CD4-positive, alpha-beta T cell (primary cell): ENCODE measurements at regions not wholly inside any gene's neighbourhood (a gene's known extent, or its start where the extent isn't known, plus 50 kb on each side); places are given as distances from the start of the nearest gene placed in this dataset.

Experiments
- ATAC-seq: fragments of 200-7000 bp; cut with Tn5 transposase; one replicate; pipeline ENCODE4 v1.10.0; 2022; ENCODE audit warnings: mild to moderate bottlenecking; ENCODE audit not compliant: poor library complexity
- CTCF ChIA-PET: fragments of 350-600 bp; sonication (Branson Sonifier 250); formaldehyde crosslinking; loops from one replicate; lab custom pipeline; 2021; ENCODE audit warnings: antibody characterized with exemption, inconsistent platforms; lab: Charles Lee
- POLR2A ChIA-PET: fragments of 350-600 bp; sonication (Branson Sonifier 250); formaldehyde crosslinking; loops from one replicate; lab custom pipeline; 2021; ENCODE audit warnings: antibody characterized with exemption, inconsistent platforms; lab: Charles Lee
- DNase-seq, 14 experiments: peaks; one replicate each; pipeline ENCODE4 v3.0.0-alpha.2; 2013 to 2020; ENCODE audit warnings: mixed read lengths in 2 of 14
- H3K27ac ChIP-seq, 2 donors: one replicate each; pipeline versions ENCODE4 v1.5.1 to v1.7.0; 2013; ENCODE audit warnings: low read length in 2 of 2, low read depth in 1 of 2, mild to moderate bottlenecking in 1 of 2
- H3K27me3 ChIP-seq, 2 experiments: 1 replicate in 1 of 2; 2 replicates in 1 of 2; pipeline versions ENCODE4 v1.6.1 to v1.7.0; 2013; ENCODE audit warnings: low read length in 2 of 2, control low read depth in 1 of 2, mild to moderate bottlenecking in 1 of 2, moderate library complexity in 1 of 2; ENCODE audit not compliant: insufficient read depth in 2 of 2, control insufficient read depth in 1 of 2
- H3K36me3 ChIP-seq: one replicate; pipeline ENCODE4 v1.6.1; 2013; ENCODE audit warnings: low read length, control low read depth; ENCODE audit not compliant: insufficient read depth
- H3K4me1 ChIP-seq: one replicate; pipeline ENCODE4 v1.6.1; 2013; ENCODE audit warnings: low read length, control low read depth; ENCODE audit not compliant: insufficient read depth
- H3K4me3 ChIP-seq: one replicate; pipeline ENCODE4 v1.5.1; 2013; ENCODE audit warnings: mild to moderate bottlenecking, low read length, moderate library complexity
- H3K9me3 ChIP-seq, 2 experiments: 1 replicate in 1 of 2; 2 replicates in 1 of 2; pipeline versions ENCODE4 v1.6.1 to v1.7.0; 2013; ENCODE audit warnings: low read length in 2 of 2, mild to moderate bottlenecking in 2 of 2, control low read depth in 1 of 2, moderate library complexity in 1 of 2; ENCODE audit not compliant: control insufficient read depth in 1 of 2, insufficient read depth in 1 of 2
- H3K27ac Mint-ChIP-seq: one replicate; pipeline ENCODE4 v1.8.0; 2020; ENCODE audit warnings: mixed read lengths
- H3K27me3 Mint-ChIP-seq: one replicate; pipeline ENCODE4 v1.8.0; 2021; ENCODE audit warnings: mixed read lengths
- H3K36me3 Mint-ChIP-seq: one replicate; pipeline ENCODE4 v1.8.0; 2021; ENCODE audit warnings: low read depth, mixed read lengths
- H3K4me1 Mint-ChIP-seq: one replicate; pipeline ENCODE4 v1.8.0; 2021; ENCODE audit warnings: low read depth, mixed read lengths
- H3K4me3 Mint-ChIP-seq: one replicate; pipeline ENCODE4 v1.8.0; 2020; ENCODE audit warnings: mild to moderate bottlenecking, mixed read lengths
- H3K9me3 Mint-ChIP-seq: one replicate; pipeline ENCODE4 v1.8.0; 2020; ENCODE audit warnings: mixed read lengths
- intact Hi-C, 2 experiments: fragments of 100-400 bp; cut with DNase I in 1 of 2; cut with micrococcal nuclease in 1 of 2; formaldehyde crosslinking; loops; one replicate each; pipeline versions ENCODE4 v1.15.1 to v1.9.0; 2023 to 2025; cut with DNase I, micrococcal nuclease
- TF ChIP-seq, protein P1 (sequence below): fragments of 200-600 bp; IDR thresholded peaks from one replicate; pipeline ENCODE4 v1.8.0; 2022; ENCODE audit warnings: antibody characterized with exemption, mild to moderate bottlenecking

DNA sequence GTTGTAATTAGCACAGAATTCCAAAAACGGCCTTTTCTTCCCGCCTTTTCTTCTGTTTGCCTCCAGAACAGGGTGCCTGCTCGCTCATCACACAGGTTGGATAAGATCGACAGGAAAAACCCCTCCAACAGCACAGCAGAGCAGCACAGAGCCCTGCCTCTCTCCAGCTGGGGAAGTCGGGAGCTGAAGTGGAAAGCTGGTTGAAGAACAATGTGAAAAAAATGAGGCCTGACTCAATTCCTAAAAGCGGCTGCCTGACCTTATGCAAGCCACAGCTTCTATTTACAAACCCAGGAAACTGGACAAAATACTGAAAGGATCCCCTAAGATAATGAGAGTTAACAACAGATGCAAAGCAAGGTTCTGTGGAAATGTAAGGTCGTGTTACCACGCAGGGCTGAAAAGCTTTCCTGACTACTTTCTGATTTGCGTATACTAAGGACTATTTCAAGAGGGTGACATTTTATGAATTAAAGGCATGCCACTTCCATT lies 116.9 kb downstream of the TTLL2 start:
- intact Hi-C loops: no loop called here
- no peaks in the 10 kb centered on the region for H3K9me3 Mint-ChIP-seq

DNA sequence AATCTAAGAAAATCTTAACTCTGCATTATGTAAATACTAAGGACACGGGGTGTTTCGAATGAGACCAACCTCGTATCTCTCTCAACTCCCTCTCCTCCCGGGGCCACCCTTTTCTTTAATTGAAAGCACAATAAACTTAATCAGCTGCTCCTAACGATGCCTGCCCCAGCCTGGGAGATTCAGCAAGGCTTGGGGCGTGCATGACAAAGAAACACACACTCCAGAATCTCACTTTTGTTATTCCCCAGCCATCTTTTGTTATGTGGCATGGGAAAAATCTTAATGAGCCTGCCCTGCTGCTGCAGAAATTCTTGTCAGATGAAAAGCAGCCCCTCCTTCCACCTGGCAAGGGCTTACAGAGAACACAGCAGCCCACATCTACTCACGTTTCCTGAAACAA lies 117.4 kb downstream of the TTLL2 start:
- Histone ChIP-seq H3K27me3 (peaks cover 0 to 4% of the 10 kb centered on the region in 2 experiments), H3K9me3 (no peaks in the 10 kb centered on the region), H3K36me3 (no peaks in the 10 kb centered on the region), H3K27ac (no peak overlapping the region), H3K4me3 (no peak overlapping the region), H3K4me1 (no peaks in the 10 kb centered on the region)
- ChIA-PET CTCF (no interaction called here), POLR2A (no interaction called here)
- no peak overlapping the region for H3K27ac Mint-ChIP-seq
- intact Hi-C loops: no loop called here
- no peaks in the 10 kb centered on the region for H3K36me3 Mint-ChIP-seq
- TF ChIP-seq, protein P1, sequence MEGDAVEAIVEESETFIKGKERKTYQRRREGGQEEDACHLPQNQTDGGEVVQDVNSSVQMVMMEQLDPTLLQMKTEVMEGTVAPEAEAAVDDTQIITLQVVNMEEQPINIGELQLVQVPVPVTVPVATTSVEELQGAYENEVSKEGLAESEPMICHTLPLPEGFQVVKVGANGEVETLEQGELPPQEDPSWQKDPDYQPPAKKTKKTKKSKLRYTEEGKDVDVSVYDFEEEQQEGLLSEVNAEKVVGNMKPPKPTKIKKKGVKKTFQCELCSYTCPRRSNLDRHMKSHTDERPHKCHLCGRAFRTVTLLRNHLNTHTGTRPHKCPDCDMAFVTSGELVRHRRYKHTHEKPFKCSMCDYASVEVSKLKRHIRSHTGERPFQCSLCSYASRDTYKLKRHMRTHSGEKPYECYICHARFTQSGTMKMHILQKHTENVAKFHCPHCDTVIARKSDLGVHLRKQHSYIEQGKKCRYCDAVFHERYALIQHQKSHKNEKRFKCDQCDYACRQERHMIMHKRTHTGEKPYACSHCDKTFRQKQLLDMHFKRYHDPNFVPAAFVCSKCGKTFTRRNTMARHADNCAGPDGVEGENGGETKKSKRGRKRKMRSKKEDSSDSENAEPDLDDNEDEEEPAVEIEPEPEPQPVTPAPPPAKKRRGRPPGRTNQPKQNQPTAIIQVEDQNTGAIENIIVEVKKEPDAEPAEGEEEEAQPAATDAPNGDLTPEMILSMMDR: no peak
- DNase-seq (no peak), ATAC-seq (no peak)
- no peaks in the 10 kb centered on the region for H3K9me3 Mint-ChIP-seq
- no peak overlapping the region for H3K4me3 Mint-ChIP-seq
- H3K4me1 Mint-ChIP-seq: no peaks in the 10 kb centered on the region
- peaks cover under 1% of the 10 kb centered on the region for H3K27me3 Mint-ChIP-seq

More for the DNA sequence above, 116.9 kb downstream of the TTLL2 start:
- Mint-ChIP-seq H3K4me1 (no peaks in the 10 kb centered on the region), H3K36me3 (no peaks in the 10 kb centered on the region), H3K4me3 (no peak overlapping the region), H3K27ac (no peak overlapping the region), H3K27me3 (peaks cover 6% of the 10 kb centered on the region)
- Histone ChIP-seq H3K27ac (no peak overlapping the region), H3K9me3 (no peaks in the 10 kb centered on the region), H3K36me3 (no peaks in the 10 kb centered on the region), H3K4me1 (no peaks in the 10 kb centered on the region), H3K4me3 (no peak overlapping the region), H3K27me3 (peaks cover 0 to 4% of the 10 kb centered on the region in 2 experiments)
- POLR2A ChIA-PET: no interaction called here
- TF ChIP-seq, protein P1: no peak
- CTCF ChIA-PET: no interaction called here
- ATAC-seq (no peak), DNase-seq (no peak)

DNA sequence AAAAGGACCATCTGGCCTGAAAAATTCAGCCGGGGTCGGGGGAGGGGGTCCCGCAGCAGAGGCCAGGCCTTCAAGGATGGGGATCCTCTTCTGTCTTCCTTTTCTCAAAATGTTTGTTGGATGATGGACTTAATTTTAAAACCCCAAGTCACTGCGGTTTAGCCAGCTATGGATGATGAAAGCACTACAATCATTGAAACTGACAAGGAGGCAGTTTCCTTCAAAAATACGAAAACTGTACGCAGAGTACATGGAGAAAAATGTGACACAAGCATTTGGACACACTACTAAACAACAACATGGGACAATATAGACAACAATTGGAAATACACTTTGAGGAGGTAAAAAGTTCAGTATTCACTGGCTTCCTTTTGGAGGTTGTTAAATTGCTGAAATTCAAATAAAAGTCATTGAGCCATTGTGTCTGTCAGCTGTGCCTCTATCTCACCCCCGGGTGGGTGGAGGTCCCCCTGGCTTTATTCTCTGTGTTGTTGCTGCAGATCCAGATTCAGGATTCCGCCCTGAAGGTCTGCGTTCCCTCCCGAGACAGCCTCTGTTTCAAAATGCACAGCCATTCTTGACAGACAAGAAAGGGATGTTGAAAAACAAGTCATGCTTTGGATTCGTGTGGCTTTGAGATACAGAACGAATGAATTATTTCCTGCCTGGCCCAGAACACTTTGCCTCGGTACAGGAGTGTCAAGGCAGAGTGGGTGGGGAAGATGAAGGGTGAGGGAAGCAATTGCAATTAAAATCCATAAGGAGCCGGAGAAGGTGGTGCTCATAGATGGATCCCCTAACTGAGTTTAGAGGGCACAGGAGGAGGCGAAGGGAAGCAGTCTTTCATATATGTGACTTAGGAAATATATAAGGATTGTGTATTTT lies 118.2 kb downstream of the TTLL2 start:
- H3K27me3 Mint-ChIP-seq: no peaks in the 10 kb centered on the region
- Histone ChIP-seq H3K4me3 (no peak overlapping the region), H3K27me3 (peaks cover 0 to 3% of the 10 kb centered on the region in 2 experiments), H3K36me3 (no peaks in the 10 kb centered on the region), H3K9me3 (no peaks in the 10 kb centered on the region), H3K4me1 (no peaks in the 10 kb centered on the region), H3K27ac (no peak overlapping the region)
- H3K4me1 Mint-ChIP-seq: no peaks in the 10 kb centered on the region
- no peak for DNase-seq
- intact Hi-C loops: no loop called here
- CTCF ChIA-PET: no interaction called here
- ATAC-seq: no peak
- TF ChIP-seq, protein P1: no peak
- H3K9me3 Mint-ChIP-seq: no peaks in the 10 kb centered on the region
- no peaks in the 10 kb centered on the region for H3K36me3 Mint-ChIP-seq
- H3K4me3 Mint-ChIP-seq: no peak overlapping the region
- no peak overlapping the region for H3K27ac Mint-ChIP-seq
- POLR2A ChIA-PET: no interaction called here
